ENCODE measurements at regions not wholly inside any gene's neighbourhood (a gene's known extent, or its start where the extent isn't known, plus 50 kb on each side); places are given as distances from the start of the nearest gene placed in this dataset.
"Not testable (repeated sequence)": the region's sequence is repeated elsewhere in the genome, so short reads cannot be mapped to it uniquely, and the experiment has no call there.

DNA sequence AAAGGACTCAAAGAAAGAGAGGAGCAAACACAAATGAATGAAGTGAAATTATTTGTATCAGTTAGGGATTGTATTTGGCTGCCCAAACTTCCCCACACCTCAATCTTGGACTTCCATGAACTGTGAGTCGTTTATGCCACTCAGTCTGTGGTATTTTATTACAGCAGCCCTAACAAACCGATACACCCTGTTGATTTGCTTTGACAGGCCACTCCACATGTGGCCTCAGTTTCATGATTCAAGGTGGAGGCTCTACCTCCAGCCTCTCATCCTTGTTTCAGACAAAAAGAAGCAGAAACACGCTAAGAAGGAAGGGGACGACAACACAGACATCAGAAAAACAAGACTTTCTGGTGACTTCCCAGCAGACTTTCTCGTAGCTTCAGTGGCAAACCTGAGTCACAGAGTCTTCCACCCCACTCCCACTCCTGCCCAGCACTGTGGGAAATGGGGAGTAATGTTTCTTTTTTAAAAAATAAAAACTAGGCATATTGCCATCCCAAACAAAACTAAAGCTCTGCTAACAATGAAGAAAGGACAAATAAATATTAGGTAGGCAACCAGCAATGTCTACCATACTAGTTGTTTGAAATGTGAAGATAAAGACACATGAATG, 52.2 kb upstream of the ABCA1 start:
- DNase-seq (ENCODE audit: low read depth in 3 of 3, low spot score in 1 of 3) = no peak

DNA sequence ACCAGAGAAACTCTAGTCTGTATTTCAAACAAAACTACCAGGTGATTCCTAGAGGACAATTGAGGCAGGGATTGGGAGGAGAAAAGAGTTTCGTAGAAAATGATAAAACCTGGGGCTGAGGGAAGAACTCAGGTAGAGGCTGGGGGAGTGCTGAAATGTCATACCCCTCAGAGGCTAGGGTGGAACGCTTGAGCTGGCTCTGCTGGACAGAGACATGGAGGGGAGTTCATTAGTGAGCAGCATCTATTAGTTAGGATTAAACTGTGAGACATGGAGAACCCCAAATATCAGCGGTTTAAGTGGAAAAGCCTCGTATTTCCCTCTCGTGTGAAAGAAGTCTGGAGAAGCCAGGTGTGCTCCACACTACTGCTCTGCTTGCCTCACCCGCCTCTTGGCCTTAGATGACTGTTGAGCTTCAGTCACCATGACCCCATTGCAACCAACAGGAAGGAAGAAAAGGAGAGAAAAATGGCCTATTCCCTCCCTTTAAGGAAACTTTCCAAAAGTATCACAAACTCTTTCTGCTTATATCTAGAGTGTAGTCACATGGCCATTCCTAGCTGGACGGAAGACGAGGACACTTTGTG, 53.7 kb upstream of the ABCA1 start:
- DNase-seq (ENCODE audit: low read depth in 3 of 3, low spot score in 1 of 3) = no peak

DNA sequence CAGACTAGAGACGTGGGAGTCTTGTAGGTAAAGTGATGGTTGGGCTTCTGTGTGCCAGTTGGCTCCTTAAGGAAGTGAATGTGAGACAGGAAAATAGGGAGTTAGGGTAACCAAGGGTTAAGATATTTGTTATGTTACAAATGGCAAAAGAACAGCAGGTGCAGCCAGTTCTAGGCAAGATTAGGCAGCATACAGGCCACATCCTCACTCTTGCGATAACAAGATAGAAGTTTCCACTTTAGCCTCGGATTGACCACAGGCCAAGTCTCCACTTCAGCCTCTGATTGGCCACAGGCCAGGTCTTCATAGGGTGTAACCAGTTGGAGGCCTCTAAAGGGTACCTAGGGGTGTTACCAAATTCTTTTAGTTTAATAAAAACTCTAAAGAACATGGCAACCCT, 54.6 kb upstream of the ABCA1 start:
- DNase-seq (ENCODE audit: low read depth in 3 of 3, low spot score in 1 of 3) = no peak

DNA sequence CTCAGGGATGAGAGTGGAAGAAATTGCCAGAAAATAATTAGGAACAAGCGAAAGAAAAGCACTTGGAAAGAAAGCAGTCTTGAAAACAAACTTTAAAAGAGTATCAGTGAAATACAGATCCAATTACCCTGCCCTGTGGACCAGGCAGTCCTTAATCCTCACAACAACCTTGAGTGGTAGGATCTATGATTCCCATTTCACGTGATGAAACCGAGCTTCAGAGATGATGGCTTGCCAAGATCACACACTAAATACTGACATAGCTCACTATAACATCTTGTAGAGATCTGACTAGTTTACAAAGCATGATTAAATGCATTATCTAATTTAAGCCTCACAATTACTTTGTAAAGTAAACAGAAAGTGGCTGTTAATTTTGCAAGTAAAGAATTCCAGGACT, 55.5 kb upstream of the ABCA1 start:
- DNase-seq (ENCODE audit: low read depth in 3 of 3, low spot score in 1 of 3) = no peak

DNA sequence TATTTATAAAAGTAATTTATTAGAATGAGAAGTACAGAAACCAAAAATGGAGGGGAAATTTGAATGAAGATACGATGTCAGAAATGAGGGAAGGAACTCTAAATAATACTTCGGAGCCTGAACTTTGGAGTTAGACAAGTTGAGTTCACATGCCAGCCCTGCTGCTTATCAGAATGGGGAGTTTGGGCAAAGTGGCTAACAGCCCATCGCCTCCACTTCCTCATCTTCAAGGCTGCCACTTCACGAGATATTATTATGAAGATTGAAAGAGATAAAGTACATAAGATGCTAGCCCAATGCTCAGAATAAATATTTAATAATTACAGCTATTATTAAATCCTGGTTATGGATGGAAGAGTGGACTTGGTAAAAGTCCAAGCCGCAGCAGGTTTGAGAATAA, 56.2 kb upstream of the ABCA1 start:
- DNase-seq (ENCODE audit: low read depth in 3 of 3, low spot score in 1 of 3) = no peak

DNA sequence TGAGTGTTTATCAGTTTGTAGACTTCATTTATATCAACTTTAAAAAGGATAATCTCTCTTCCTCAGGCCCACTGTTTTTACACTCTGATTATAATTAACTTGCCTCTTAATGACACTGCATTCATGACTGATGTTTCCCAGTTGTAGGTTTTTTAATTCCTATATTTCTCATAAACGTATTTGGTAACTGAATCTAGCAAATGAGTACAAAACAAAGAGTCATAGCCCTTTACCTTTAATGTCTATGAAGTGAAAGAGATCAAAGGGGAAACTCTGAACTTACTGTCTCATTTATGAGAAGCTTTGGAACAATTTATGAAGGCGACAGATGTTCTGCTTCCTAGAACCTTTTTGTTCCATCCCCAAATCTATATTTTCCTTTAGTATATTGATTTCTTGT, 56.6 kb upstream of the ABCA1 start:
- DNase-seq (ENCODE audit: low read depth in 3 of 3, low spot score in 1 of 3) = no peak

DNA sequence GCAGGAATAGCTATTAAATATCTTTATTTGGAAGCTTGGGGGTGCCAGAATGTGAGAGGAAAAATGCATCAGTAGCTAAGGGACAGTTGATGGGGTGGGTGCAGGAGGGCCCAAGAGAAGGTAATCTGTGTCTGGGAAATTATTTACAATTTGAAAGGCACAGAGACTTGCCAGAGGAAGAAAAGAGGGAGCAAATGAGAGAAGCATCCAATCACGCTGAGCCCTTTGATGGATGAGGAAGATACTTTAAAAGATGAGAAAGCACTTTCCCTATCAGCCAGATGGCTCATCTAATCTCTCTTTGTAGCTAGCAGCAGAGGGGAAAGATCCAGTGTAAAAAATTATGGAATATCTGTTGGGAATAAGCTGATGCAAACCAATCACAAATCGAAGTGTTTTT, 57.0 kb upstream of the ABCA1 start:
- no peak for DNase-seq (ENCODE audit: low read depth in 3 of 3, low spot score in 1 of 3)

DNA sequence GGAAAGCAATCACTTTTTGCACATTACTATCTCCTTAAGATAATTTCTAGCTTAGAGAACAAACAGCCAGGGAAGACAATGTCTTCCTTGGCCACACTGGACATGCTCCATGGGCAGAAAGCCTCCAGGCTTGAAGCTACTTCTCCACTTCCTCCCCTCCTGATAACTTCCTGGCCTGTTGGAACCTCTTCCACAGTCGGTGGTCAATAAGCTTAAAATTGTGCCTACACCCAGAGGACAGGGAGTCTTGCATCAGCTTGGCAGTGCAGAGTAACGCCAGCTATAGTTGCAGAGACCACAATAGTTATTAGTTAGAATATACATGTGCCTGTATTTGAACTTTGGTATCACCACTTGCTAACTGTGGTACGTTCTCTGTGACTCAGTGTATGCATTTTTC, 58.1 kb upstream of the ABCA1 start:
- no peak for DNase-seq (ENCODE audit: low read depth in 3 of 3, low spot score in 1 of 3)

DNA sequence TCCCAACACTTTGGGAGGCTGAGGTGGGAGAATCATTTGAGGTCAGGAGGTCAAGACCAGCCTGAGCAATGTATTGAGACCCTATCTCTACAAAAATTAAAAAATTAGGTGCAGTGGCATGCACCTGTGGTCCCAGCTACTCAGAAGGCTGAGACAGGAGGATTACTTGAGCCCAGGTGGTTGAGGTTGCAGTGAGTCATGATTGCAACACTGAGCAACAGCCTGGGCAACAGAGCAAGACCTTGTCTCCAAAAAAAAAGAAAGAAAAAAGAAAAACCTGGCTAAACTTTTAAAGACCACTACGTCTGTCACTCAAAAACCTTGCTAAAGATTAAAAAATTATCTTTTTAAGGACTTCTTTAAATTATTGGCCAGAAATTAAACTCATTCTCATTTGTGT, 59.8 kb upstream of the ABCA1 start:
- DNase-seq (ENCODE audit: low read depth in 3 of 3, low spot score in 1 of 3) = no peak

DNA sequence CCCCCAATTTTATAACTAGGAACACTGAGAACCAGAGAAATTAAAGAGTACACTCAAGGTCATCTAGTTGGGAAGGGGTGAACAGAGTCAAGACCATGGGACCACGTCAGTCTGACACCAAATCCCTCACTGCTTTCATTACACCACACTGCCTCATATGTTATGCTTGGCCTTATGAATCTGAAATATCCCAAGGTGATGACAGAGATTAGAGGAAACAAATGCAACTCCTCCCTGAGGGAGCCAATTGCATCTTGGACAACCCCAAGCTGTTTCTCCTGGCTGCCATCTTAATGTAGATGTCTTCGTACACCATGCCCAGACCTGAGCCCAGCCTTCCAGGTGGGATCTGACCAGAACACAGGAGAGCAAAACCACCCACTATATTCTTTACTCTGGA, 60.6 kb upstream of the ABCA1 start:
- no peak for DNase-seq (ENCODE audit: low read depth in 3 of 3, low spot score in 1 of 3)

DNA sequence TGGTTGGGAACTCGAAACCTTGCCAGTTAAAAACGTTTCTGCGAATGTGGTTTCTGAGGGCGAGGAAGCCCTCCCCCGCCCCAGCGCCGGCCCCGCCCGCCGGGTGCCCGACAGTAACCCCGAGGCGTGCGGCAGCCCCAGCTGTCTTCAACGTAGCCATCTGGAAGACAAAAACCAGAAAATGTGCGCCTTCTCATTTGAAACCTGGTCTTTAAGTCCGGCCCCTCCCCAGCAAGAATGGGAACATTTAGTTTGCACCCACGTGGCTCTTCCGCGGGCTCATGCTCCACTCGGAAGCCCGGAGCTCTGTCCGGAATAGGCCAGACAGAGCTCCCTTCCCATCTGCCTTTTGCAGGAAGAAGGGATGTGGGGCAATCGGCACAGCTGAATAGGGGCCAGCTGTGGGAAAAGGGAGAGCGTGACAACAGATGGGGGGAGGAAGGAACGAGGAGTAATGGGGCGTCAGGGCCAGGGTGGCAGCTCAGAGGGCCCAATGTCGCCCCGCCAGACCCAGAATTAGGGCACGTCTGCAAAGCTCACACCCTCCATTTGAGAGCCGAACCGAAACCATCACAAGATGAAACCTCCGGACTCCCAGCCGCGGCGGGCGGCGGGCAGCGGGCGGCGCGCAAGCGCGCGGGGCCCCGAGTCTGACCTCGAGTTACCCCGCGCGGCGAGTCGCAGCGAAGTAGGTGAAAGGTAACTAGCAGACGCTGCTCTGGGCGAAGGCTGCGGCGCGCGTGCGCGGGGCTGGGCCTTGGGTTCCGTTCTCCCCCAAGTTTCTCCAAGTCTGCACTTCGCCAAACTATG, 63.4 kb upstream of the ABCA1 start:
- peak; percentile 32 to 67 (median 43) for DNase-seq (ENCODE audit: low read depth in 3 of 3, low spot score in 1 of 3)

DNA sequence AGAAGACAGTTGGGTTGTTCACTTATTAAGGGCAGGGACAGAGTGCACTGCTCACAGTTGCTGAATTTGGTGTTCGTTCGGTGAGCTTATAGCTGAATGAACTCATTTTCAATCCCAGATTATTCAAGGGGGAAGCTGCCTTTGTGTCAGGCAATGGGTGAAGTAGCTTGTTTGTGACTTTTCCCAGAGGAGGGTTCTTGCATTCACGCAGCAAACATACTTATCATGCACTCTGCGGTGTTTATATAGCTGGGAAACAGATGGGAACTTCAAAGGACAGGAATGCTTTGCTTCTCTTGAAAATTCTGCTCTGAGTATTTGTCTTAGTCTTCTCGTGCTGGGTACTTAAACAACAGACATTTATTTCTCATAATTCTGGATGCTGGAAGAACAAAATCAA, 64.7 kb upstream of the ABCA1 start:
- DNase-seq (ENCODE audit: low read depth in 3 of 3, low spot score in 1 of 3) = no peak

DNA sequence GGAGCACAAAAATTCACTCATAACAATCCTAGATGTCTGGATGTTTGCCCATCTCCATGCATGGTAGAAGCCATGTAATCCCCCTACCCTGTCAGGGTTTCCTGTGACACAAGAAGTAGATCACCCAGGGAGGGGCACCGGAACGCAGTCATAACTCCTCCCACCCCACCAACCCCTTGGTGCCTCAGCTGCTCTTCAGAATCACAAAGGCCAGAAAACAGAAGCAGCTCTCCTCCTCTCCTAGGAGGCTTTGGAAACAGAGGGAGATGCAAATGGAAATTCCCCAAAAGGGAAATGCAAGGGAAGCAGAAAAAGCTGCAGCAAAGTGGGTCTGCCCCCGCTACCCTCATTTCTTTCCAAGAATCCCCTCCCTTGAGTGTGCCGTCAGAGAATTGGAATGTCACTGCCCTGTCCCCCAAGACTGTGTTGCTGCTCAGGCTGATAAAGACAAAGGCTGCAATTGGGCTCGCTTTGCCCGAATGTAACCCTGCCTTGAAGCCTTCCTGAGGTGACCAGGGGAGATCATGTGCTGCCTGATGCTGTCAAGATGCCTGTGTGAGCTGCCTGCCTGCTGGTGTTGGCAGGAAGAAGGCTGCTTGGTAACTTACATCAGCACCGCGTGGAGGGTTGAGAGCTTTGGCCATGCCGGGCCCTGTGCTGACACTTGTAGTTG, 65.5 kb upstream of the ABCA1 start:
- no peak for DNase-seq (ENCODE audit: low read depth in 3 of 3, low spot score in 1 of 3)

DNA sequence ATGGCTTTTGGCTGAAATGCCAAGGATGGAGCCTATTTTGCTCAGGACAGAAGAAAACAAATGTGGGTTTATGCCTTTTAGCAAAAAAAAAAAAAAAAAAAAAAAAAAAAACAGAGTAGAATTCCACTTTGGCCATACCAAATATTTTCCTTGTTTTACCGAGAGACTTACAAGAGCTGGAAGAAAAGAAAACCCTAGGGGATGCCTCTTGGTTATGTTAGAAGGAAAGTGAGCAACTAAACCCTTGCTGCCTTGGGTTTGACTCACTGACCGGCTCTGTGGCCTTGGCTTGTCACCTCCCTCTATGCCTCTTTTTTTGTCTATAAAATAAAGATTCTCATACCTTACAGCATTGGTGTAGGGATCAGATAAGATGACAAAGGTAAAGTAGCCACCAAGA, 69.6 kb upstream of the ABCA1 start:
- DNase-seq (ENCODE audit: low read depth in 3 of 3, low spot score in 1 of 3) = no peak

DNA sequence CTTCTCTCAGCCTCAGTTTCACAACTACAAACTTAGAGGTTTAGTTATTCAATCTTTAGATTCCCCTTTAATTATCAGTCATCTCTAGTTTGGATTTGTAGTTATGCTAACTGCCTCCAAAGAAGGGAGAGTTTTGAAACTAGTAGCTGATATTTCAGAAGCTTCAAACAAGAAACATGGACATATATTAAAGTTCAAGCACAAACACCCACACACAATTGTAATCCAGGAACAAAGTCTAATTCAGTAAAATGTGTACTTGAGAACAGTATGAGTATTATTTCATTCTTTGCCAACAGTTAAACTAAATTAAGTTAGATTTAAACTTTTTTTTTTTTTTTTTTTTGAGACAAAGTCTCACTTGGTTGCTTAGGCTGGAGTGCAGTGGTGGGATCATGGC, 71.2 kb upstream of the ABCA1 start:
- DNase-seq (ENCODE audit: low read depth in 3 of 3, low spot score in 1 of 3) = no peak

DNA sequence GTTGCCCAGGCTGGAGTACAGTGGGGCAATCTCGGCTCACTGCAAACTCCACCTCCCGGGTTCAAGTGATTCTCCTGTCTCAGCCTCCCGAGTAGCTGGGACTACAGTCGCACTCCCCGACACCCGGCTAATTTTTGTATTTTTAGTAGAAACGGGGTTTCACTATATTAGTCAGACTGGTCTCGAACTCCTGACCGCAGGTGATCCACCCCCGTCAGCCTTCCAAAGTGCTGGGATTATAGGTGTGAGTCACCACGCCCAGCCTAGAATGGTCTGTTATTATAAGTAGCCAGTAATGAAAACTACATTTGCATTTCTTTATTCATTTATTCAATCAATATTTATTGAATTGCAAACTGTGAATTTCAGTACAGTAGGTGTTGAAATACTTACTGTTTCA, 72.6 kb upstream of the ABCA1 start:
- not testable (repeated sequence) for DNase-seq (ENCODE audit: low read depth in 3 of 3, low spot score in 1 of 3)

DNA sequence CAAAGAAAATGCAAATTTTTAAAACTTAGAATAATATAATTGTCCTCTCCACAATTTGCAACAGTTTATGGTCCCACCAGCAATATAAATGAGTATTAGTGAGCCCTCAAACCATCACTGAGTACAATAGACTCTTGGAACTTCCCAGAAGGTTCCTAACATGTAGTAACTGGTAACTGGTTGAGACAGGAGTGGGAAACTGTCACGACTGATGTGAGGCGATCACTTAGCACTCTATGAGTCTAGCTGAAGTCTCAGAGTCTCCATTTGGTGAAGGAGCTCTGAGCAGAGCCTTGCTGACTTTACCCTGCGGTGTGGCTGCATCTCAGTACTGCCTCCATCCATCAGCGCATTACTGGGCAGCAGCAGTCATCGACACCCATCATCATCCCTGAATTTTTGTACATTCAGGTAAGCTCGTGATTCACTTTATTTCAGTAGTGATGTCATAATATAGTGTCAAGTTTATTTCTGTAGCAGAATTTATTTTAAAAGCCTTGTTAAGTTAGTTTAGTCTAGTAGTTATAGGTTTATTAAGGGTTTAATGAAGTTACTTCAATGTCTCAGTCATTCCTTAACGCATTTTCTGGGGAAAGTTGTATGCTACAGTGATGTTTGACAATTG, 76.6 kb upstream of the ABCA1 start:
- DNase-seq (ENCODE audit: low read depth in 3 of 3, low spot score in 1 of 3) = no peak

DNA sequence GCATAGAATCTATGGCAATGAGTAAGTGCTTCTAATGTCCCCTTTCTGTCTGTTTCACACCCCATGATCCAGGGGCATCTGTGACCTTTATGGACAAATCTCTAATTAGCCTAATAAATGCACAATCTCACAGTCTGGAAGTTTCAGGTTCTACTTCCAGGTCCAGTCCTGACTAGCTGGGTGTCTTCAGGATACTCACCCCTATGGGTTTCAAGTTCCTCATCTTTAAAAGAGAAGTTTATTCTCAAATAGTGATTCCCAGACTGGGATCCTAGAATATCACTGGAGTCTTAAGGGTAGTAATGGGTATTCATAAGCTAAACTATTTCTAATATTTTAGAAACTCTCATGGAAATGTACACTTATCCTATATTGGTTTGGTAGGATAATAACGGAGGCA, 77.2 kb upstream of the ABCA1 start:
- DNase-seq (ENCODE audit: low read depth in 3 of 3, low spot score in 1 of 3) = no peak

DNA sequence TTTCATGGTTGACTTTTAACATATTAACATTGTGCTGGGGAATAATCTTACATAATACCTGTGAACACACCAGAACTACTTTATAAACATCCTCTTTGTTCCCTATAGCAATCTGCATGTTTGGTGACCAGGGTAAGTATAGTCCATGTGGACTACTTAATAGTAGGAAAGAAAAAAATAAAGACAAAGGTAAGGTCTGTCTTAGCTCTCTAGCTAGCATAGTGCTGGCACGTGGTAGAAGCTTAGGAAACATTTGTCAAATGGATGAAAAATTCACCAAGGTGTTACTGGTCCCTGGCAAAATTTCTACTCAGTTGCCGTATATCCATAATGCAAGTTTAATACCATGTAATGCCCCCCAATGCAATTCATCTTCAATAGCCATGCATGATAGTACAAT, 78.6 kb upstream of the ABCA1 start:
- no peak for DNase-seq (ENCODE audit: low read depth in 3 of 3, low spot score in 1 of 3)

DNA sequence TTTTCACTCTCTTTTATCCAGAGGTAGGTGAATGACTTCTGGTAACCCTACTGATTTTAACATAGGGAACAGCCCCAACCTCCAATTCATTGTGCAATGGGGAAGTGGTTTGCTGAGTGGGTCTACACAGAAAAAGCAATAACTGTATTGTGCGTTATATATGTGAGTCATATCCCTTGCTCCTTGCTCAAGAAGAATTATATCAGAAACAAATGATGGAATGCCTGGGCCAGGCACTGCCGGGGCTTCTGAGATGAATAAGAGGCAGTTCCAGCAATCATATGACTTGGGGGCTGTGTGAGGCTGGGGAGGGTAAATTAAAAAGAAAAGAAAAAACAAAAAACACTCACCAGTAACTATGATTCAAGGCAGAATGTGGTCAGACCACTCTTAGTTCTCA, 79.2 kb upstream of the ABCA1 start:
- no peak for DNase-seq (ENCODE audit: low read depth in 3 of 3, low spot score in 1 of 3)

DNA sequence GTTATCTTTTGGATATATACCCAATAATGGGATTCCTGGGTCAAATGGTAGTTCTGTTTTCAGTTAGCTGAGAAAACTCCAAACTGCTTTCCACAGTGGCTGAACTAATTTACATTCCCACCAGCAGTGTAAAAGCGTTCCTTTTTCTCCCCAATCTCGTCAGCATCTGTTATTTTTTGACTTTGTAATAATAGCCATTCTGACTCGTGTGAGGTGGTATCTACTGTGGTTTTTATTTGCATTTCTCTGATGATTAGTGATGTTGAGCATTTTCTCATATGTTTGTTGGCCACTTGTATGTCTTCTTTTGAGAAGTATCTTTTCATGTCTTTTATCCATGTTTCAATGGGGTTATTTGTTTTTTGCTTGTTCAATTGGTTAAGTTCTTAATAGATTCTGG, 82.1 kb upstream of the ABCA1 start:
- not testable (repeated sequence) for DNase-seq (ENCODE audit: low read depth in 3 of 3, low spot score in 1 of 3)

DNA sequence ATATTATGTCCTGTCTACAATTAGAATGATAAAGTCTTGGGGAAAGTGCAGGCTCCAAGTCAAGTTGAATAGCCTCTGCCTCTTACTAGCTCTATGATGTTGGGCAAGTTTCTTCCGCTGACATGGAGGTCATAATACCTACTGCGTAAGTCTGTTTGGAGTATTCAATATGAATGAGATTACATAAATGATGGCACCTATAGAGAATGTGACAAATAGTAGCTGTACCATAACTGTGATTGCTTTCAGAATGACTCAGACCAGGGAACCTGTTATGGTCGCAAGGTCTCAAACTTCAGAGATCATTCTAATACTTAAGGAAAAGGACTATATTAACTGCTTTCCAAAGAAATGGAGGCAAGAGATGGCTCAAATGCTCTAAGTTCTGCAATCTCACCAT, 94.0 kb upstream of the ABCA1 start:
- DNase-seq (ENCODE audit: low read depth in 3 of 3, low spot score in 1 of 3) = no peak

Measured in stimulated activated CD4-positive, alpha-beta T cell treated with anti-CD3 and anti-CD28 coated beads, TNF-alpha, amount 100 ng/mL, for 1 hour (primary cell).